ENCODE measurements at regions not wholly inside any gene's neighbourhood (a gene's known extent, or its start where the extent isn't known, plus 50 kb on each side); places are given as distances from the start of the nearest gene placed in this dataset.

- Histone ChIP-seq H3K4me2 (replicated peaks; ENCODE audit: low read depth, low read length, poor library complexity, severe bottlenecking) (no peak overlapping the region), H3K36me3 (replicated peaks in 1 of 2; ENCODE audit: control extremely low read depth in 1 of 2, control insufficient read depth in 1 of 2, extremely low read depth in 1 of 2, insufficient read depth in 2 of 2, low read length in 1 of 2) (no peaks in the 10 kb centered on the region), H3K9ac (ENCODE audit: low read length) (no peak overlapping the region), H4K20me1 (ENCODE audit: control insufficient read depth, insufficient read depth, low read length, poor library complexity, severe bottlenecking) (no peaks in the 10 kb centered on the region), H3K4me3 (ENCODE audit: control extremely low read depth in 1 of 5, extremely low read depth in 1 of 5, insufficient read depth in 1 of 5, low read depth in 2 of 5, low read length in 4 of 5) (no peak overlapping the region), H3K79me2 (ENCODE audit: control insufficient read depth, insufficient read depth, low read length) (no peaks in the 10 kb centered on the region), H2AFZ (ENCODE audit: insufficient read depth, low read depth, low read length, poor library complexity, severe bottlenecking) (no peak overlapping the region), H3K27me3 (replicated peaks in 1 of 4; ENCODE audit: control extremely low read depth in 1 of 4, control insufficient read depth in 3 of 4, insufficient read depth in 4 of 4, low read length in 3 of 4) (no peaks in the 10 kb centered on the region), H3K27ac (ENCODE audit: low read length in 2 of 2) (no peak overlapping the region), H3K9me3 (ENCODE audit: control extremely low read depth in 1 of 3, control insufficient read depth in 2 of 3, insufficient read depth in 1 of 3, low read length in 2 of 3) (no peaks in the 10 kb centered on the region), H3K4me1 (ENCODE audit: control insufficient read depth in 2 of 2, insufficient read depth in 2 of 2, low read length in 2 of 2) (no peaks in the 10 kb centered on the region)
- intact Hi-C loops (cut with micrococcal nuclease), result no loop called here
- no peak overlapping the region for H3K4me3 Mint-ChIP-seq
- DNase-seq, result no peak
- H3K27me3 Mint-ChIP-seq, result no peaks in the 10 kb centered on the region
- TF ChIP-seq EZH2 (IDR thresholded peaks at IDR 0.05; ENCODE audit: borderline replicate concordance, insufficient read depth, low read depth, low read length, poor library complexity, severe bottlenecking) (no peak), CTCF (IDR thresholded peaks at IDR 0.05) (no peak)
- no peaks in the 10 kb centered on the region for H3K9me3 Mint-ChIP-seq (ENCODE audit: insufficient read depth)
- 85% methylated on average over 1 of the region's 2 CpGs for WGBS (ENCODE audit: insufficient coverage)
- CTCF ChIA-PET, result interaction anchor here (0.6 kb wide), 1 partner anchor 614 kb away, joined by 3 read pairs; no protein-coding TSS in a partner anchor
- H3K4me1 Mint-ChIP-seq, result no peaks in the 10 kb centered on the region
- no peak for ATAC-seq (ENCODE audit: low read depth)
- POLR2A ChIA-PET, result no interaction called here
- H3K27ac Mint-ChIP-seq, result no peak overlapping the region
These were observed 90.2 kb upstream of the CARD18 start for GRCh38 chr11:105229761-105230160.

GRCh38 chr11:105229257-105229656 is 89.7 kb upstream of the CARD18 start:
- DNase-seq (no peak), ATAC-seq (ENCODE audit: low read depth) (no peak)
- Mint-ChIP-seq H3K4me1 (no peaks in the 10 kb centered on the region), H3K27ac (no peak overlapping the region), H3K9me3 (ENCODE audit: insufficient read depth) (no peaks in the 10 kb centered on the region), H3K4me3 (no peak overlapping the region), H3K27me3 (no peaks in the 10 kb centered on the region)
- Histone ChIP-seq H3K27ac (ENCODE audit: low read length in 2 of 2) (no peak overlapping the region), H3K4me1 (ENCODE audit: control insufficient read depth in 2 of 2, insufficient read depth in 2 of 2, low read length in 2 of 2) (no peaks in the 10 kb centered on the region), H3K27me3 (replicated peaks in 1 of 4; ENCODE audit: control extremely low read depth in 1 of 4, control insufficient read depth in 3 of 4, insufficient read depth in 4 of 4, low read length in 3 of 4) (no peaks in the 10 kb centered on the region), H2AFZ (ENCODE audit: insufficient read depth, low read depth, low read length, poor library complexity, severe bottlenecking) (no peak overlapping the region), H3K79me2 (ENCODE audit: control insufficient read depth, insufficient read depth, low read length) (no peaks in the 10 kb centered on the region), H3K36me3 (replicated peaks in 1 of 2; ENCODE audit: control extremely low read depth in 1 of 2, control insufficient read depth in 1 of 2, extremely low read depth in 1 of 2, insufficient read depth in 2 of 2, low read length in 1 of 2) (no peaks in the 10 kb centered on the region), H3K9me3 (ENCODE audit: control extremely low read depth in 1 of 3, control insufficient read depth in 2 of 3, insufficient read depth in 1 of 3, low read length in 2 of 3) (no peaks in the 10 kb centered on the region), H3K9ac (ENCODE audit: low read length) (no peak overlapping the region), H3K4me2 (replicated peaks; ENCODE audit: low read depth, low read length, poor library complexity, severe bottlenecking) (no peak overlapping the region), H4K20me1 (ENCODE audit: control insufficient read depth, insufficient read depth, low read length, poor library complexity, severe bottlenecking) (no peaks in the 10 kb centered on the region), H3K4me3 (ENCODE audit: control extremely low read depth in 1 of 5, extremely low read depth in 1 of 5, insufficient read depth in 1 of 5, low read depth in 2 of 5, low read length in 4 of 5) (no peak overlapping the region)
- no CpG with 5 or more reads among the region's 2 CpGs for WGBS (ENCODE audit: insufficient coverage)
- ChIA-PET CTCF (no interaction called here), POLR2A (no interaction called here)
- TF ChIP-seq EZH2 (IDR thresholded peaks at IDR 0.05; ENCODE audit: borderline replicate concordance, insufficient read depth, low read depth, low read length, poor library complexity, severe bottlenecking) (no peak), CTCF (IDR thresholded peaks at IDR 0.05) (no peak)
- intact Hi-C loops (cut with micrococcal nuclease), result no loop called here

Data from B cell (primary cell).